Thymus (tissue), 11 donors: ENCODE measurements at regions not wholly inside any gene's neighbourhood (a gene's known extent, or its start where the extent isn't known, plus 50 kb on each side); places are given as distances from the start of the nearest gene placed in this dataset.
A peak's percentile ranks its signal among the peaks of the same experiment; 100 is the strongest.

Source experiments
- DNase-seq, 9 donors: peaks; one replicate each; pipeline ENCODE4 v3.0.0-alpha.2; 2013; ENCODE audit warnings: low spot score in 9 of 9, low read depth in 6 of 9, missing footprints in 1 of 9
- H3K27ac ChIP-seq, 2 donors: one replicate each; pipeline ENCODE4 v1.5.1; 2013; ENCODE audit warnings: control low read depth in 1 of 2, low read depth in 1 of 2, low read length in 1 of 2, mild to moderate bottlenecking in 1 of 2, moderate library complexity in 1 of 2
- H3K27me3 ChIP-seq, 2 donors: one replicate each; pipeline ENCODE4 v1.5.1; 2013; ENCODE audit warnings: low read length in 1 of 2; ENCODE audit not compliant: control insufficient read depth in 2 of 2, insufficient read depth in 1 of 2
- H3K36me3 ChIP-seq, 2 donors: one replicate each; pipeline ENCODE4 v1.5.1; 2013; ENCODE audit warnings: low read length in 1 of 2, mild to moderate bottlenecking in 1 of 2, moderate library complexity in 1 of 2; ENCODE audit not compliant: control insufficient read depth in 2 of 2, insufficient read depth in 2 of 2
- H3K4me1 ChIP-seq, 2 donors: one replicate each; pipeline ENCODE4 v1.5.1; 2013; ENCODE audit warnings: low read length in 2 of 2; ENCODE audit not compliant: control insufficient read depth in 2 of 2, insufficient read depth in 2 of 2
- H3K4me3 ChIP-seq, 2 donors: one replicate each; pipeline ENCODE4 v1.5.1; 2013; ENCODE audit warnings: low read length in 2 of 2, control low read depth in 1 of 2, mild to moderate bottlenecking in 1 of 2
- H3K9me3 ChIP-seq, 2 donors: one replicate each; pipeline ENCODE4 v1.5.1; 2013; ENCODE audit warnings: low read length in 1 of 2, mild to moderate bottlenecking in 1 of 2; ENCODE audit not compliant: control insufficient read depth in 2 of 2, insufficient read depth in 1 of 2
- WGBS: extraction: QIAGEN DNeasy Blood & Tissue Kit; methylation state at CpG from one replicate; pipeline ENCODE4 v1.1.7; 2013; 5-methylcytosine and 5-hydroxymethylcytosine counted together
- donor health status: healthy.

- Histone ChIP-seq H3K27me3 (no peaks in the 10 kb centered on the region), H3K9me3 (peaks cover 0 to 4% of the 10 kb centered on the region in 2 donors), H3K27ac (no peak overlapping the region), H3K36me3 (no peaks in the 10 kb centered on the region), H3K4me1 (peaks cover 7 to 14% of the 10 kb centered on the region in 2 donors), H3K4me3 (no peak overlapping the region)
- WGBS = 99% methylated on average over 5 of the region's 5 CpGs
- DNase-seq = no peak
Measured at GRCh38 chr6:53727748-53728147, 62.2 kb upstream of the KLHL31 start.

GRCh38 chr6:53725791-53726575 lies 60.4 kb upstream of the KLHL31 start:
- Histone ChIP-seq H3K27ac (no peak overlapping the region), H3K4me3 (no peak overlapping the region), H3K9me3 (peaks cover 0 to 4% of the 10 kb centered on the region in 2 donors), H3K36me3 (no peaks in the 10 kb centered on the region), H3K4me1 (peaks cover 0 to 5% of the 10 kb centered on the region in 2 donors), H3K27me3 (no peaks in the 10 kb centered on the region)
- DNase-seq = peak; percentile 41 to 86 (median 67)
- 48% methylated on average over 18 of the region's 18 CpGs for WGBS

- H3K9me3 ChIP-seq = peaks cover 0 to 4% of the 10 kb centered on the region in 2 donors
- no peak overlapping the region for H3K27ac ChIP-seq
- H3K4me3 ChIP-seq = no peak overlapping the region
- no peaks in the 10 kb centered on the region for H3K27me3 ChIP-seq
- no peak for DNase-seq
- peaks cover 0 to 5% of the 10 kb centered on the region in 2 donors for H3K4me1 ChIP-seq
- WGBS = 100% methylated on average over 1 of the region's 1 CpG
- no peaks in the 10 kb centered on the region for H3K36me3 ChIP-seq
Measured at GRCh38 chr6:53724501-53724900, 58.9 kb upstream of the KLHL31 start.

- Histone ChIP-seq H3K27ac (no peak overlapping the region), H3K9me3 (peaks cover 0 to 4% of the 10 kb centered on the region in 2 donors), H3K4me3 (no peak overlapping the region), H3K36me3 (no peaks in the 10 kb centered on the region), H3K4me1 (peaks cover 0 to 2% of the 10 kb centered on the region in 2 donors), H3K27me3 (no peaks in the 10 kb centered on the region)
- 96% methylated on average over 1 of the region's 1 CpG for WGBS
- DNase-seq = no peak
Measured at GRCh38 chr6:53723331-53723730, 57.8 kb upstream of the KLHL31 start.

- no peak for DNase-seq
- H3K9me3 ChIP-seq = peaks cover 0 to 4% of the 10 kb centered on the region in 2 donors
Measured at GRCh38 chr6:53721766-53722165, 56.2 kb upstream of the KLHL31 start.

GRCh38 chr6:53718597-53719460 lies 53.3 kb upstream of the KLHL31 start:
- H3K27ac ChIP-seq = no peak overlapping the region
- no peaks in the 10 kb centered on the region for H3K36me3 ChIP-seq
- WGBS = 45% methylated on average over 9 of the region's 9 CpGs
- no peaks in the 10 kb centered on the region for H3K9me3 ChIP-seq
- no peaks in the 10 kb centered on the region for H3K4me1 ChIP-seq
- H3K27me3 ChIP-seq = no peaks in the 10 kb centered on the region
- no peak overlapping the region for H3K4me3 ChIP-seq
- DNase-seq = peak in 8 of 9 donors; percentile 35 to 79 (median 52)

More at GRCh38 chr6:53721766-53722165, 56.2 kb upstream of the KLHL31 start:
- Histone ChIP-seq H3K4me3 (no peak overlapping the region), H3K4me1 (no peaks in the 10 kb centered on the region), H3K27ac (no peak overlapping the region), H3K27me3 (no peaks in the 10 kb centered on the region), H3K36me3 (no peaks in the 10 kb centered on the region)
- WGBS = 93% methylated on average over 2 of the region's 2 CpGs

- H3K27me3 ChIP-seq = no peaks in the 10 kb centered on the region
- 91% methylated on average over 1 of the region's 1 CpG for WGBS
- H3K4me1 ChIP-seq = no peaks in the 10 kb centered on the region
- H3K27ac ChIP-seq = no peak overlapping the region
- H3K9me3 ChIP-seq = no peaks in the 10 kb centered on the region
- DNase-seq = no peak
- H3K4me3 ChIP-seq = no peak overlapping the region
- no peaks in the 10 kb centered on the region for H3K36me3 ChIP-seq
Measured at GRCh38 chr6:53717566-53717965, 52.0 kb upstream of the KLHL31 start.

GRCh38 chr6:53715434-53715833 lies 49.9 kb upstream of the KLHL31 start:
- DNase-seq = no peak
- no peaks in the 10 kb centered on the region for H3K9me3 ChIP-seq
- H3K4me3 ChIP-seq = no peak overlapping the region
- no peaks in the 10 kb centered on the region for H3K36me3 ChIP-seq
- H3K27me3 ChIP-seq = no peaks in the 10 kb centered on the region
- H3K4me1 ChIP-seq = no peaks in the 10 kb centered on the region
- no peak overlapping the region for H3K27ac ChIP-seq
- 98% methylated on average over 1 of the region's 1 CpG for WGBS
